ENCODE measurements at regions not wholly inside any gene's neighbourhood (a gene's known extent, or its start where the extent isn't known, plus 50 kb on each side); places are given as distances from the start of the nearest gene placed in this dataset.
"Not testable (repeated sequence)": the region's sequence is repeated elsewhere in the genome, so short reads cannot be mapped to it uniquely, and the experiment has no call there.

- DNase-seq (ENCODE audit: low spot score) = no peak
Measured at GRCh38 chr7:121620206-121620605, 224.1 kb upstream of the FAM3C start.

DNA sequence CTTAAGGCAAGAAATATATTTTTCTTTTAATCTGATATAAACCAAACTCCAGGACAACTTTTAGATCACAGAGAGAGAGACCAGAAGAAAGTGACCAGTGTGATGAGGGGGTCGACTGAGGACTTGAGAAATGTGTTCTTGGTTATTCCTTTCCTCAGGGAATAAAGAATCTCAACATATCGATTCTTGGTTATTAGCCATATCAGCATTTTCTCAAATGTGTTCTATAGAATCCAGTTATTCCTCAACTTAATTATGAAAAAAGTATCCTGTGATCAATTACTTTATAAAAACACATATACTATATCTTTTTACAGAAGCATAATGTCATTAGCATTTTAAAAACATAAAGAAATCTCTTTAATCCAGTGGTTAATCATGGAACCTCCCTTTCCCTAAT, 222.1 kb upstream of the FAM3C start:
- DNase-seq (ENCODE audit: low spot score) = no peak

DNA sequence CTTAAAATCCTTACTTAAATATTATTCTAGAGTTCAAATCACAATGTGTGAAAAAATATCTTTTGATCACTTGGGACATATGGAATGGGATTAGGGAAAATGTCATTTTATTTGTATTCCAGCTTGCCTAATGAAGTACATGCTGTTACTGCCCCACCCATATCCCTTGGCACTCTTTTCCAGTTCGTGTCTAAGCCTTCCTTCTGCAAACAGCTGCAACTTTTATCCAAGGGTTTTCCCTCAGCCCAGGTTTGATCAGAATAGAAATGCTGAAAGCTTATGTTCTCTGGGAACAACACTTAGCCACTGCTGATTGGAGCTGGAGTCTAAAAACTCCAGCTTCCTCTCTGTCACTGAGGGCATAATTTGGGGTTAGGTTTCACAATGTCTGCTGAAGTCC, 214.1 kb upstream of the FAM3C start:
- DNase-seq (ENCODE audit: low spot score) = no peak

GRCh38 chr7:121609208-121609607, 213.1 kb upstream of the FAM3C start:
- DNase-seq (ENCODE audit: low spot score) = no peak

- DNase-seq (ENCODE audit: low spot score) = peak; percentile 45
Measured at GRCh38 chr7:121608785-121609184, 212.7 kb upstream of the FAM3C start.

DNA sequence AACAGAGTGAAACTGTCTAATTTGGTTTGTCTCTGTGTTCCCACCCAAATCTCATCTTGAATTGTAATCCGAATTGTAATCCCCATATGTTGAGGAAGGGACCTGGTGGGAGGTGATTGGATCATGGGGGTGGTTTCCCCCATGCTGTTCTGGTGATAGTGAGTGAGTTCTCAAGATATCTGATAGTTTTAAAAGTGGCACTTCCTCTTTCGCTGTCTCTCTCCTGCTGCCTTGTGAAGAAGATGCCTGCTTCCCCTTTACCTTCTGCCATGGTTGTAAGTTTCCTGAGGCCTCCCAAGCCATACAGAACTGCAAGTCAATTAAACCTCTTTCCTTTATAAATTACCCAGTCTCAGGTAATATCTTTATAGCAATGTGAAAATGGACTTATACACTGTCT, 212.1 kb upstream of the FAM3C start:
- DNase-seq (ENCODE audit: low spot score) = not testable (repeated sequence)

DNA sequence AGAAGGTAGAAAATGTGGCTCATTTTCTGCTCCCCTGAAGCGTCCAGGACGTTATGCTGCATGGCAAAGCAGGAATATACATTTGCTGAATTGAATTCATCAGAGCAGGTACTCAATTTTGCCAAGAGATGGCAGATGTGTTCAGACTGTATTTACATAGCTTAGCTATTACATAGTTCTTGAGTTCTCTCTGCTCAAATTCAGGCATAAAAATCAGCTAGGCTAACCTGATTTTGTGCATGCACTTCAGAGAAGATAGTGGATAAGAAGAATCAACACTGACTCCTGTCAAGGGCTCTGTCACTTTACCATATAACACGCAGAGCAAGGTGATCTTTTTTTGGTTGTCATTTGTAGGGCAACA, 209.2 kb upstream of the FAM3C start:
- DNase-seq (ENCODE audit: low spot score) = no peak

GRCh38 chr7:121604627-121605316, 208.7 kb upstream of the FAM3C start:
- DNase-seq (ENCODE audit: low spot score) = no peak

GRCh38 chr7:121603886-121604285, 207.8 kb upstream of the FAM3C start:
- no peak for DNase-seq (ENCODE audit: low spot score)

DNA sequence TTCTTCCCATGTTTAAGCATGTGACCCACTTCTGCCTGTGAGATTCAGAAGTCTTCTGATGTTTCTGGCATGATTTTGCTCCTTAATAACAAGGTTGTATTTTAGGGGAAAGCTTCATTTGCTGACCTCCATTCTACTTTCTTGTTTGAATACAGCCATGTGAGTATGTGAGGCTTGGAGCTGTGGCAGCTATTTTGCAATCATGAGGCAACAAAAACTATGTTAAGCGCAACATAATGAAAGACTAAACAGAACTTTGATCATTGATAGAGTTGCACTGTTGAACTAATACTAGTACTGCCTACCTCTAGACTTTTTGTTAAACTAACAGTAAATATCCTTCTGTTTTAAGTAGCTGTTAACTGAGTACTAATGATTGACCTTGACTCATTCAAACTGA, 203.8 kb upstream of the FAM3C start:
- DNase-seq (ENCODE audit: low spot score) = no peak

DNA sequence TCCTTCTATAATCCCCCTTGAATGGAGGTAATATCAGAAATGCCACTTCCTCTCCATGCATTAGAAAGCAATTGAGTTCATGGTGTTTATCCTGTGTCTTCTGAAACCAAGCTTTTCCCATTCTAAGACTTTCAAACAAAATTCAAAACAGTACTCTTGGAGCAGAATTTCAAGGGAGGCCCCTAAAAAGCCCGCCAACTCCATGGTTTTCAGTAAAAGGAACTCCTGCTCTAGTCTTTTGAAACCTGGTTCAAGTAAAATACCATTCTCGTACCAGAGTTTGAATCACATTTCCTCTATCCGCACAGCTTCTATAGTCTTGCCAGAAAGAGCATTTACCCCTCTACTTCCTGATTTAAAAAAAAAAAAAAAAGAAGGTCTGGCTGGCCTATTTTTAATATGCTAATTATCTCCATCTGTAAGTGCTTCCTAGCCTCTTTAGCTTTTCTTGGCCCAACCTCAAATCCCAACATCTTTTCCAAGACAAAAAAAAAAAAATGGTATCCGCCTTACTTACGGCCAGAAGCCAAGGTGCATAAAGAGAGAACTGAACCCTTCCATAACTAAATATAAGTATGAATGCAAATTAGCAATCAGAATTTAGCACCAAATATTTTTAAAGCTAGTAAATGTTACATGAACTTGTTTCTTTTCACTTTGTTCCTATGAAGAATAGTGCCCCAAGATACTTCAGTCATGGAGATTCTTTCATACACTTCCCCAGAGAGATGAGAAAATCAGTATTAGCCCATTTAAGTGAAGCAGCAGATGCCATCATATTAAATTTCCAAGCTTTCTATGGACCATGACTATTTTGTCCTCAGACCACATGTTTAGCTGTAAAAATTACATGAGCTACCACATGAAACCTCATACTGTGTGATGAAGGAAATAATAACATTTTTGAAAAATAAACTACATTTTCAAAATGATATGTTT, 199.9 kb upstream of the FAM3C start:
- DNase-seq (ENCODE audit: low spot score) = no peak

GRCh38 chr7:121591926-121592325, 195.8 kb upstream of the FAM3C start:
- no peak for DNase-seq (ENCODE audit: low spot score)

DNA sequence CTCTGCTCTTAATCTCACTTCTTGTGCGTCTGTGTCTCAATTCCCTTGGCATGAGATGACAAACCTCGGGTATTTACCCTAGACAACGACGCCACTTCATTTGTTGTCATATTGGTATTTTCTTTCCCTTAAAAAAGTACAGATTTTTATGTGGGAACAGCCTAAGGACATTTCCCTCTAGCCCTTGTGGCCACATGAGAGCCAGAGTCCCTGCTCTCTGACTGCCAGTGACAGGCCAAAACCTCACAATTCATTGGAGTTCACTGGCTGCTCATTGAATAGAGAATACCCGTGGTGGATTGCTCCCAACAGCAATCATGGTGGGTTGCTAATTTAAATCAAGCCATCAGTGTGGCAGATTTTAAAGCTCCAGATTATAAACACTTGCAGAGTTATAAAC, 191.3 kb upstream of the FAM3C start:
- no peak for DNase-seq (ENCODE audit: low spot score)

DNA sequence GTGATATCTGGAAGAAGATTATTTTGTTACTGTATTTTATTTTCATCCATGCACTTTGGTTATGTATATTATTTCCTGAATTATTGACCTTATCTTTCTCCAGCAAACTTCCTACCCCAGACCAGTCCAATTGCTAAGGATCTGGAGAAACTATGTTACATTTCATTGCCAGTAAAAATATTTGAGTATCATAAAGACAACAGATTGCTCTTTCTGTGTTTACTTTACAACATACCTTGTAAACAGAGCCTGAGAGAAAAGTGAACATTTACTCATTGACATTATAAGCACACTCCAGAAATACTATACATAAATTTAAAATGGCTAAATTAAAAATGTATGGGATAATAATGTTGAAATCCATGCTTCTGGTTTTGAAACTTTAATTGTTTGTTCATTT, 186.2 kb upstream of the FAM3C start:
- no peak for DNase-seq (ENCODE audit: low spot score)

- DNase-seq (ENCODE audit: low spot score) = no peak
Measured at GRCh38 chr7:121579639-121580038, 183.5 kb upstream of the FAM3C start.

DNA sequence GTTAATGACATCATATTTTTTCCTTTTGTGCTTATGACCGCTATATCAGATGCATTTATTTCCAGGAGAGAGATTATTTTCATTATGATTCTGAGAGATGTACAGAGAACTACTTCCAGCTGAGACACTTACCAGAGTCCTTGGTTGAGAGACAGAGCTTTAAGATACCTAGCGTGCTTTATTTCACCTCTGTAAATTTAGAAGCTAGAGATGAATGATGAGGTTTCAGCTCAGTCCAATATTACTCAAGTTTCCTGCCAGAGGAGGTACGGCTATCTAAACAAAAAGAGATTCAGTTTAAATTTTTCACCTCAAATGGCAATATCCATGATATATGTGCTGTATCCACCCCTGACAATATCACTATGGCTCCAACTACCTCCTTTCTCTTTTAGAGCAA, 182.6 kb upstream of the FAM3C start:
- no peak for DNase-seq (ENCODE audit: low spot score)

DNA sequence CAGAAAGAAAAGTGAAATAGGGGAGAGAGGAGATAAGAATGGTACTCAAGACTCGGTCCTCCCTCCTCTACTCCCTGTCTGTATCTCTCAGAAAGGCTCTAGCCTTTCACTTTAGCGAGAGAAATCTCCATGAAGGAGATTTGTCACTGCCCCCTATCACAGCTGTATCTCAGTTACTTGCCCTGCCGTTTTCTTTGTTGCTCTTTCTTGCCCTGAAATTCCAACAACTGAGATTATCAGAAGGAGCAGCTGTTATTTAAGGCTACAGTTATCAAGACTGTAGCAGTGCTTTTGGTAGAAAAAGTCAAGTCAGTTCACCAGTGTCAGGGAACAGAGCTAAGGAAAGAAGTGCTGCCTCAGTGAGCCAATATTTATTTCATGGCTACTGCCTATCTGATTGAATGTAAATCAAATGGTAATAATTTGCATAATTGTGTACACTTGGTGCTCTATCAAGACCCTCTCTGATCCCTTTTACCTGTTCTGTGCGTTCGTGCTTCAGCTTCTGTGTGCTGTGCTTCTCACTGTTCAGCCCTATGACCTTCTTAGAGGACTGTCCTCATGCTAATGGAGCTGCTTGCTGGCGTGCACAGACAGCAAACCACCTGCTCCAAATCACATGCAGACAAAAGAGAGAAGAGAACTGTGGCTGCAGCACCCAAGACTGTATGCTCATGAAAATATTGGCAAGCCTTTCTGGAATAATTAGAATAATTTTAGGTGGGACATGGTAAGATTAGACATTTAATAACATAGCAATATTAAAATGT, 180.2 kb upstream of the FAM3C start:
- DNase-seq (ENCODE audit: low spot score) = no peak

DNA sequence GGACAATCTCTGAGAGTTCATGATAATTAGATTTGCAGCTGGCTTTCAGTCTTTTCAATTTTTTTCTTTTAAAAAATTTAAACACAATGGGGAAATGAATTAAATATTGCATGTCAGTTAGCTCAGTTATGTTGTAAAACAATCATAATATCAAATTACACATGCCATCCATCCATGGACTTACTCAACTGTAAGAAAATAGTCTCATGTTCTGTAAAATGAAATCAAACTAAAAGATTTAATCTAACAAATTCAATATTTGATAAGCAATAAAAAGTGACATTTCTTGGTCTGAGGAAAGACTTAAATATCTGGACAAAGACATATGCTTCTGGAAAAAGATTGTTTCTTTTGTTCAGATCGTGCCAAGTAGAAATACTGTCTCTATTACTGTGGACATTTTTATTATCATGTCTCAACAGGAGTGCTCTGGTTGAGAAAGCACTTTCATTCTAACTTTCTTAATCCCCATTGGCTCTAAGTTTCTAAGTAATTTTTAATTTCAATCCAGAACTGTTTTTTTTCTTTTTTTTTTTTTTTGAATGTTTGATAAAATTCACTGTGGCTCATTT, 179.2 kb upstream of the FAM3C start:
- DNase-seq (ENCODE audit: low spot score) = no peak

DNA sequence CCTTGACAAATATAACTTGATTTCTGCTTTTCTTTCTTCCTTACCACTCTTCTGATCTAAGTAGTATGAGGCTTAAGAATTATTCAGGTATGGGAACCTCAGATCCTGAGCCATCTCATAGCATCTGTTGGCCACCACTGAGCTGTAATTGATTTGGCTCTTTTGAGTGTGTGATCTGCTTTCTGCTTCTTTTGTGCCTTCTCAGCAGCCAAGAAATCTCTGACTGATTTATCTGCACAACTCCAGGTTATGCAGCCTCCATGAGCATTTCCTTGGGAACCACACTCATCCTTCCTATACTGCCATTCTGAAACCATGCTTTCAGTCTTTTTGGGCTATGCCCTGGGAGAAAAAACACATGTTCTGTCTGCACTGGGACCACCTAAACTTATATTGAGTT, 178.0 kb upstream of the FAM3C start:
- DNase-seq (ENCODE audit: low spot score) = no peak

GRCh38 chr7:121572615-121573014, 176.5 kb upstream of the FAM3C start:
- no peak for DNase-seq (ENCODE audit: low spot score)

DNA sequence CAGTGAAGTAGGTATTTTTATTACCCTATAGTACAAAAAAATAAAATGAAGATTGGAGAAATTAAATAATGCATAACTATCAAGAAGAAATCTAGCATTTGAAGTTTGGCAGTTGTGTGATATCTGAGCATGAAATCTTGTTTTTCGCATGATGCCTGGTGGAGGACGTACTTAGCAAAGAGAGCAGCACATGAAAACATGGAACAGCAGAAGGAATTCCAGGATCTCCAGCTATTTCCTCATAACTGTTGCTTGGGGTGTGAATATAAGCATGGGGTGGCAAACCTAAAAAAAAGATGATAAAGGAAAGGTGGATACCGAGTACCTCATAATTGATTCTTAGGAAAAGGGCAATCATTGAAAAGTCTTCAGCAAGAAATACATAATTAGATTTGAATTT, 174.3 kb upstream of the FAM3C start:
- DNase-seq (ENCODE audit: low spot score) = no peak

- DNase-seq (ENCODE audit: low spot score) = no peak
Measured at GRCh38 chr7:121563177-121563576, 167.1 kb upstream of the FAM3C start.

DNA sequence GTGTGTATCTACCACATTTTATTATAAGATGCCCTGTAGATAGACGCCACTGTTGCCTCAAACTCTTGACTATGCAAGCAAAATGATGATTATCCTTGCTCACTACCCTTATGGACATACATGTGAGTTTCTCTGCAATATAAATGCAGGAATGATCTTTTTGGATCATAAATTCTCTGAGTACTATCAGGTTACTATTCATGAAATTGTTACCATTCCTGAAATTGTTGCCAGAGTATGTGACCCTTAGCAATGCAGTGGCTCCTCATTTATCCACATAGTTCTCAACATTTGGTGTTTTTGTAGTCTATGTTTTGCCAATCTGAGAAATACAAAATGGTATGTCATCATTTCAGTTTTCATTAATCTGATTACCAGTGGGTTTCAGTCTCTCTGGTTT, 166.2 kb upstream of the FAM3C start:
- no peak for DNase-seq (ENCODE audit: low spot score)
